ENCODE measurements at regions not wholly inside any gene's neighbourhood (a gene's known extent, or its start where the extent isn't known, plus 50 kb on each side); places are given as distances from the start of the nearest gene placed in this dataset.

DNA sequence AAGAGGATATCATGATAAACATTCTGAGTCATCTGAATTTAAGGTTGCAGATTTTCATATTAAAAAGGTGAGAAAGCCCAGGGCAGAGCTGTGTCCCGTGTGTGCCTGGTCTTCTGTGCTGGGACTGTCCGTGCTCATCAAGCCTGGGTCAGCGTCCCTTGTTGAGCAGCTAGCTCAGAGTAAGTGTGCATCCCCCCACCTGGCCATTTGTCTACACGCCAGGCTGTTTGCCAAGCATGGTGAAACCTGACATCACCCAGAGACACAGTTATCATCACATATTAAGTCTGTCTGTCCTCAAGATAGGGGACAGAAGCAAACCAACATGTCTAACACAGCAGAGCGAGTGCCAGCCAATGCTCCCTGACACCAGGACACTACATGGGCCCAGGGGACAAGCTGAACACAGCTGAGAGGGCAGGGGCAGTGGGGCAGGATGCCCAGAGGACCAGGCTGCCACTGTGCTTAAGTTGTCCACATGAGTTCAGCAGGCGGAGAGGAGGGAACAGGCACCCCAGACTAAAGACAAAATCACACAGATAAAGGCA lies 57.9 kb upstream of the CNEP1R1 start:
- no peaks in the 10 kb centered on the region for H3K27me3 ChIP-seq
- no peak overlapping the region for H3K27ac ChIP-seq
- DNase-seq: no peak
- TF ChIP-seq CTCF (IDR thresholded peaks at IDR 0.05): no peak
- no peaks in the 10 kb centered on the region for H3K36me3 ChIP-seq
- H3K9ac ChIP-seq (ENCODE audit: low read depth in 2 of 2, low read length in 2 of 2): no peak overlapping the region
- H3K4me1 ChIP-seq: no peaks in the 10 kb centered on the region
- no peak overlapping the region for H3K4me3 ChIP-seq
- intact Hi-C loops (cut with DNase I): no loop called here
- H3K9me3 ChIP-seq: no peaks in the 10 kb centered on the region

DNA sequence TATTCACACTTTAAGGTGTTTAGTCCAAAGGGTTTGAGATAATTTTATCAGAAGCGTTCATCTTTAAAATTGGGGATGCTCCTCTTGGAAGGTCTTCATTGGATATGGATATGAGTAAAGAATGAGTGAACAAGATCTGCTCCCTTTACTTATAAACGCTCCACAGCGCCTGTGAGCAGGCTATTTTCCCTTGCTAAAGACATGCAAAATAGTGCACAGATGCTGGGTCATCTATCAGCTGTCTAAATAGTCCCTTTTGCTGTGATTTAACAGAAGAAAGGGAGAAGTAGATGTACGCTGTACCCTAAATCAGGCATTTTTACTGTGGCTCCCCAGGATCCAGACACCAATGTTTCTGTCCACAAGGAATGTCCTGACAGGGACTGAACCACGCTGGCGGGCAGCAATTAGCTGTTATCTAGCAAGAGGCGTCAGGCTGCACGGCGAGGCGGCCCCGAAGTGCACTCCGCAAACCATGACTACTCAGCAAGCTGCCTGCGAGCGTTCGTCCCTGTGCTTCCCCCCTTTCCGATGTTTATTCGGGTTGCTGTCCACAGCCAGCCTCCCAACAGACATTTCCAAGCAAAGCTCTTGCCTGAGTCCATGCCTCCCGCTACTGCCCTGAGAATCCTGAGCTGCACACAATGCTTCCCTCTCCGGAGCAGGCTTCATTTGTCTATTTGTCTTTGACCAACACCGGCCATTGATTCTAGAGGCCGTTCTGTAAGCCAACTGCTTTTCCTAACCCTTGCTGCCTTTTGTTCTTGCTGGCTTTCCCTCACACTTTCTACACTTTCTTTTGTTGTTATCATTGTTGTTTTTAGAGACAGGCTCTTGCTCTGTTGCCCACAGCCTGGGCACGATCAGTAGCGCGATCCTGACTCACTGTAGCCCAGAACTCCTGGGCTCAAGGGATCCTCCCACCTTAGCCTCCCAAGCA lies 55.7 kb upstream of the CNEP1R1 start:
- no peak for DNase-seq
- TF ChIP-seq CTCF (IDR thresholded peaks at IDR 0.05): no peak
- no peaks in the 10 kb centered on the region for H3K4me1 ChIP-seq
- H3K27ac ChIP-seq: no peak overlapping the region
- no peak overlapping the region for H3K4me3 ChIP-seq
- H3K9me3 ChIP-seq: no peaks in the 10 kb centered on the region
- H3K36me3 ChIP-seq: no peaks in the 10 kb centered on the region
- H3K27me3 ChIP-seq: no peaks in the 10 kb centered on the region
- intact Hi-C loops (cut with DNase I): no loop called here
- no peak overlapping the region for H3K9ac ChIP-seq (ENCODE audit: low read depth in 2 of 2, low read length in 2 of 2)

GRCh38 chr16:49970797-49971431 lies 54.1 kb upstream of the CNEP1R1 start:
- Histone ChIP-seq H3K4me3 (no peak overlapping the region), H3K9ac (ENCODE audit: low read depth in 2 of 2, low read length in 2 of 2) (no peak overlapping the region), H3K9me3 (no peaks in the 10 kb centered on the region), H3K4me1 (peaks cover 4% of the 10 kb centered on the region), H3K27ac (no peak overlapping the region), H3K27me3 (no peaks in the 10 kb centered on the region), H3K36me3 (no peaks in the 10 kb centered on the region)
- no peak for DNase-seq
- intact Hi-C loops (cut with DNase I): no loop called here
- TF ChIP-seq CTCF (IDR thresholded peaks at IDR 0.05): no peak

- no peak overlapping the region for H3K4me3 ChIP-seq
- DNase-seq: no peak
- intact Hi-C loops (cut with DNase I): no loop called here
These were observed 52.7 kb upstream of the CNEP1R1 start for GRCh38 chr16:49972280-49972679.

More at GRCh38 chr16:49972280-49972679, 52.7 kb upstream of the CNEP1R1 start:
- Histone ChIP-seq H3K36me3 (no peaks in the 10 kb centered on the region), H3K9ac (ENCODE audit: low read depth in 2 of 2, low read length in 2 of 2) (no peak overlapping the region), H3K9me3 (no peaks in the 10 kb centered on the region), H3K4me1 (peaks cover 4% of the 10 kb centered on the region), H3K27me3 (no peaks in the 10 kb centered on the region), H3K27ac (no peak overlapping the region)
- TF ChIP-seq CTCF (IDR thresholded peaks at IDR 0.05): no peak
